ENCODE measurements at regions not wholly inside any gene's neighbourhood (a gene's known extent, or its start where the extent isn't known, plus 50 kb on each side); places are given as distances from the start of the nearest gene placed in this dataset.

GRCh38 chr3:134084242-134084950 is 54.7 kb upstream of the SLCO2A1 start:
- Histone ChIP-seq H3K27ac (ENCODE audit: insufficient read depth, low read length) (no peak overlapping the region), H2BK15ac (ENCODE audit: low read depth, low read length) (no peak overlapping the region), H3K9me1 (ENCODE audit: insufficient read depth, low read length) (peaks cover 8% of the 10 kb centered on the region), H3K79me1 (ENCODE audit: low read depth in 1 of 2, low read length in 2 of 2) (no peaks in the 10 kb centered on the region), H4K91ac (ENCODE audit: insufficient read depth, low read depth, low read length) (no peak overlapping the region), H4K20me1 (ENCODE audit: insufficient read depth, low read length) (no peaks in the 10 kb centered on the region), H3K9me3 (ENCODE audit: control insufficient read depth, insufficient read depth, low read length) (peaks cover 6% of the 10 kb centered on the region), H3K27me3 (ENCODE audit: control insufficient read depth, insufficient read depth, low read length) (no peaks in the 10 kb centered on the region), H2AK9ac (replicated peaks; ENCODE audit: low read depth, low read length, poor library complexity) (peak overlapping the region; percentile 24), H4K8ac (ENCODE audit: low read depth in 2 of 2, low read length in 2 of 2) (no peak overlapping the region), H3K36me3 (ENCODE audit: control insufficient read depth, insufficient read depth, low read length) (no peaks in the 10 kb centered on the region), H3K4me3 (ENCODE audit: insufficient read depth, low read depth, low read length) (no peak overlapping the region), H2BK5ac (ENCODE audit: low read depth, low read length, poor library complexity, severe bottlenecking) (no peak overlapping the region), H3K14ac (replicated peaks; ENCODE audit: low read depth, low read length) (no peak overlapping the region), H3K56ac (ENCODE audit: extremely low read depth, insufficient read depth, low read length) (no peak overlapping the region), H2BK20ac (ENCODE audit: low read depth, low read length) (no peak overlapping the region), H4K5ac (ENCODE audit: low read depth, low read length) (no peak overlapping the region), H2AFZ (replicated peaks; ENCODE audit: low read length, poor library complexity) (peak overlapping the region; percentile 29), H2BK120ac (ENCODE audit: low read depth, low read length) (no peak overlapping the region), H3K4me1 (ENCODE audit: control insufficient read depth, insufficient read depth, low read length) (no peaks in the 10 kb centered on the region; the same call in 1 of the 2 replicates), H3K9ac (ENCODE audit: low read depth, low read length) (no peak overlapping the region), H3K4me2 (ENCODE audit: low read depth, low read length) (no peak overlapping the region), H2AK5ac (ENCODE audit: low read depth, low read length) (no peak overlapping the region), H3K4ac (ENCODE audit: low read depth, low read length) (no peak overlapping the region), H3K23ac (ENCODE audit: low read depth, low read length) (no peak overlapping the region), H3K18ac (ENCODE audit: low read depth, low read length) (no peak overlapping the region)
- DNase-seq (no peak), ATAC-seq (ENCODE audit: low read depth) (no peak)
- no CpG with 5 or more reads among the region's 2 CpGs for WGBS, 2 experiments (ENCODE audit: extremely low coverage in 2 of 2, insufficient read length in 1 of 2)
- CTCF ChIA-PET, result no interaction called here
- dilution Hi-C loops (cut with HindIII; ENCODE audit: low sequenced_read_pairs, unreplicated experiment) (no loop called here), in situ Hi-C loops (cut with MboI; ENCODE audit: low sequenced_read_pairs) (no loop called here), intact Hi-C loops (cut with micrococcal nuclease) (no loop called here)
- no TSS peak for BruUV-seq (replicated peaks)
- no peak for TF ChIP-seq SMC3 (IDR thresholded peaks at IDR 0.05; ENCODE audit: low read depth, low read length)
- no peak for TF ChIP-seq ELK1 (IDR thresholded peaks at IDR 0.05; ENCODE audit: borderline replicate concordance, low read depth, low read length)
- TF ChIP-seq NFE2L2 (IDR thresholded peaks at IDR 0.05; ENCODE audit: low read depth, low read length), result no peak
- no peak for TF ChIP-seq BHLHE40 (IDR thresholded peaks at IDR 0.05; ENCODE audit: low read depth, low read length)
- TF ChIP-seq CTCF (conservative IDR thresholded peaks at IDR 0.05; ENCODE audit: low read depth, low read length), result no peak
- TF ChIP-seq RCOR1 (IDR thresholded peaks at IDR 0.05; ENCODE audit: insufficient replicate concordance, low read length), result no peak
- no peak for TF ChIP-seq USF2 (IDR thresholded peaks at IDR 0.05; ENCODE audit: low read depth, low read length)
- no peak for TF ChIP-seq RFX5 (IDR thresholded peaks at IDR 0.05; ENCODE audit: low read depth, low read length)
- TF ChIP-seq RAD21 (IDR thresholded peaks at IDR 0.05; ENCODE audit: low read length), result no peak
- TF ChIP-seq CHD1 (IDR thresholded peaks at IDR 0.05; ENCODE audit: low read depth, low read length), result no peak
- TF ChIP-seq CEBPB (IDR thresholded peaks at IDR 0.05; ENCODE audit: low read depth, low read length), result no peak
- no peak for TF ChIP-seq MAFK (IDR thresholded peaks at IDR 0.05; ENCODE audit: low read depth, low read length)
- POLR2A ChIA-PET (ENCODE audit: unreplicated experiment), result no interaction called here

Data from IMR-90 (cell line).